ENCODE measurements at regions not wholly inside any gene's neighbourhood (a gene's known extent, or its start where the extent isn't known, plus 50 kb on each side); places are given as distances from the start of the nearest gene placed in this dataset.

DNA sequence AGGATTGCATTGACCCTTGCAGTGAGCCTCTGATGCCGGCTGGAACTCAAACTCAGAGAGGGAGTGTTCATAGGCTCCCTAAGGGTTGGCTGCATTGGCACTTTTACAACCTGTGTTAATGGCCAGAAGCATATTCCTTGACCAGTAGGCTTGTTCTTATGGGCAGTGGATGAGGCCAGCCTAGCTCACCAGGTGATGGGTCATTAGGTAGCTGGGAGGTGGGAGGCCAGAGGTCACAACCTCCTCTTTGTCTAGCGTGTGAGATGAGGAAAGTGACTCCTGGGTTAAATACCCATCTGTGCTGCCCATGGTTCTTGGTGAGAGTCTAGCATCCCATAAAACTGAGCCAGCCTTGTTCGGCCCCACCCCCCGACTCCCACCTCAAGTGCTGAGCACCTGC, 275.7 kb upstream of the CTNNB1 start:
- intact Hi-C loops (cut with micrococcal nuclease; ENCODE audit: unreplicated experiment) (no loop called here), in situ Hi-C loops (cut with HindIII; ENCODE audit: low pct_unique_long_range_greater_than_20kb, low sequenced_read_pairs) (no loop called here)
- BruUV-seq (replicated peaks), result no TSS peak
- ChIA-PET POLR2A (no interaction called here), CTCF (no interaction called here)
- H3K36me3 ChIP-seq (ENCODE audit: control insufficient read depth, insufficient read depth, low read length), result no peaks in the 10 kb centered on the region
- no peak for TF ChIP-seq SIN3A (IDR thresholded peaks at IDR 0.05; ENCODE audit: borderline replicate concordance, insufficient read depth, low read depth, low read length)
- no peak for TF ChIP-seq TCF7L2 (IDR thresholded peaks at IDR 0.05; ENCODE audit: low read depth, low read length)
- TF ChIP-seq POLR2AphosphoS5 (IDR thresholded peaks at IDR 0.05; ENCODE audit: low read depth, low read length), result no peak
- TF ChIP-seq, protein P1, sequence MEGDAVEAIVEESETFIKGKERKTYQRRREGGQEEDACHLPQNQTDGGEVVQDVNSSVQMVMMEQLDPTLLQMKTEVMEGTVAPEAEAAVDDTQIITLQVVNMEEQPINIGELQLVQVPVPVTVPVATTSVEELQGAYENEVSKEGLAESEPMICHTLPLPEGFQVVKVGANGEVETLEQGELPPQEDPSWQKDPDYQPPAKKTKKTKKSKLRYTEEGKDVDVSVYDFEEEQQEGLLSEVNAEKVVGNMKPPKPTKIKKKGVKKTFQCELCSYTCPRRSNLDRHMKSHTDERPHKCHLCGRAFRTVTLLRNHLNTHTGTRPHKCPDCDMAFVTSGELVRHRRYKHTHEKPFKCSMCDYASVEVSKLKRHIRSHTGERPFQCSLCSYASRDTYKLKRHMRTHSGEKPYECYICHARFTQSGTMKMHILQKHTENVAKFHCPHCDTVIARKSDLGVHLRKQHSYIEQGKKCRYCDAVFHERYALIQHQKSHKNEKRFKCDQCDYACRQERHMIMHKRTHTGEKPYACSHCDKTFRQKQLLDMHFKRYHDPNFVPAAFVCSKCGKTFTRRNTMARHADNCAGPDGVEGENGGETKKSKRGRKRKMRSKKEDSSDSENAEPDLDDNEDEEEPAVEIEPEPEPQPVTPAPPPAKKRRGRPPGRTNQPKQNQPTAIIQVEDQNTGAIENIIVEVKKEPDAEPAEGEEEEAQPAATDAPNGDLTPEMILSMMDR (IDR thresholded peaks at IDR 0.05), result no peak
- TF ChIP-seq, protein P2, sequence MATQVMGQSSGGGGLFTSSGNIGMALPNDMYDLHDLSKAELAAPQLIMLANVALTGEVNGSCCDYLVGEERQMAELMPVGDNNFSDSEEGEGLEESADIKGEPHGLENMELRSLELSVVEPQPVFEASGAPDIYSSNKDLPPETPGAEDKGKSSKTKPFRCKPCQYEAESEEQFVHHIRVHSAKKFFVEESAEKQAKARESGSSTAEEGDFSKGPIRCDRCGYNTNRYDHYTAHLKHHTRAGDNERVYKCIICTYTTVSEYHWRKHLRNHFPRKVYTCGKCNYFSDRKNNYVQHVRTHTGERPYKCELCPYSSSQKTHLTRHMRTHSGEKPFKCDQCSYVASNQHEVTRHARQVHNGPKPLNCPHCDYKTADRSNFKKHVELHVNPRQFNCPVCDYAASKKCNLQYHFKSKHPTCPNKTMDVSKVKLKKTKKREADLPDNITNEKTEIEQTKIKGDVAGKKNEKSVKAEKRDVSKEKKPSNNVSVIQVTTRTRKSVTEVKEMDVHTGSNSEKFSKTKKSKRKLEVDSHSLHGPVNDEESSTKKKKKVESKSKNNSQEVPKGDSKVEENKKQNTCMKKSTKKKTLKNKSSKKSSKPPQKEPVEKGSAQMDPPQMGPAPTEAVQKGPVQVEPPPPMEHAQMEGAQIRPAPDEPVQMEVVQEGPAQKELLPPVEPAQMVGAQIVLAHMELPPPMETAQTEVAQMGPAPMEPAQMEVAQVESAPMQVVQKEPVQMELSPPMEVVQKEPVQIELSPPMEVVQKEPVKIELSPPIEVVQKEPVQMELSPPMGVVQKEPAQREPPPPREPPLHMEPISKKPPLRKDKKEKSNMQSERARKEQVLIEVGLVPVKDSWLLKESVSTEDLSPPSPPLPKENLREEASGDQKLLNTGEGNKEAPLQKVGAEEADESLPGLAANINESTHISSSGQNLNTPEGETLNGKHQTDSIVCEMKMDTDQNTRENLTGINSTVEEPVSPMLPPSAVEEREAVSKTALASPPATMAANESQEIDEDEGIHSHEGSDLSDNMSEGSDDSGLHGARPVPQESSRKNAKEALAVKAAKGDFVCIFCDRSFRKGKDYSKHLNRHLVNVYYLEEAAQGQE (IDR thresholded peaks at IDR 0.05; ENCODE audit: insufficient read depth in 1 of 2, low read depth in 2 of 2, low read length in 1 of 2), result no peak
- no peak overlapping the region for H3K4me3 ChIP-seq (ENCODE audit: low read depth in 2 of 2, low read length in 2 of 2)
- H3K9me3 ChIP-seq (ENCODE audit: control insufficient read depth, insufficient read depth, low read depth, low read length), result no peaks in the 10 kb centered on the region
- no peaks in the 10 kb centered on the region for H3K27me3 ChIP-seq (ENCODE audit: control insufficient read depth, insufficient read depth, low read length)
- DNase-seq (ENCODE audit: low read depth, low spot score) (no peak), ATAC-seq (no peak)
- no peaks in the 10 kb centered on the region for H3K4me1 ChIP-seq (ENCODE audit: control insufficient read depth, insufficient read depth, low read length)
- H3K27ac ChIP-seq (ENCODE audit: low read length), result no peak overlapping the region

DNA sequence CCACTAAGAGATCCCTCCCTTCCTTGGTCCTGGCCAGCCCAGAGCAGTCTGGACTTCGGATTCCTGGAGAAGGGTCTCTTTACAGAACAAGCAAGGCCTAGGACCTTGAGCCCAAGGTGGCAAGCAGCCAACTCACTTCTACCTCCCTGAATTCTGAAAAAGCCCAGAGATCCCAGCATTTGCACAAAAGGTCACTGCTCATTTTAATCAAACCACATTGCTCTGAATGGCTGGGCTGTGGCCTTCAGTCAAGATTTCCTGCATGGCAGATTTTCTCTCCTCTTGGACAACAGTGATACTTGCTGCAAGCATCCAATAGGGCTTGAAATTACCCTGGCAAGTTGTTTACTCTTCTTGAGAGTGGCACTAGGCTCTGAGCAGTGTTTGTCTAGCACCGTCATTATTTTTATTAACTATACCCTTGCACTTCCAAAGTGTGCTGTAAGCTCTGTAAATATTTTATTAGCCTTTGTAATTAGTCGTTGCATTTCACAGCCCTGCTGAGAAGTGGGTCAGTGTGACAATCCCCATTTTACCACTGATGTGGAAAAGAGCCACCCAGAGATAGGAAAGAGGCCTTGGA, 274.7 kb upstream of the CTNNB1 start:
- ChIA-PET CTCF (no interaction called here), POLR2A (no interaction called here)
- Histone ChIP-seq H3K9me3 (ENCODE audit: control insufficient read depth, insufficient read depth, low read depth, low read length) (no peaks in the 10 kb centered on the region), H3K27me3 (ENCODE audit: control insufficient read depth, insufficient read depth, low read length) (no peaks in the 10 kb centered on the region), H3K4me1 (ENCODE audit: control insufficient read depth, insufficient read depth, low read length) (no peaks in the 10 kb centered on the region), H3K27ac (ENCODE audit: low read length) (no peak overlapping the region), H3K4me3 (ENCODE audit: low read depth in 2 of 2, low read length in 2 of 2) (no peak overlapping the region), H3K36me3 (ENCODE audit: control insufficient read depth, insufficient read depth, low read length) (no peaks in the 10 kb centered on the region)
- intact Hi-C loops (cut with micrococcal nuclease; ENCODE audit: unreplicated experiment), result no loop called here
- no peak for DNase-seq (ENCODE audit: low read depth, low spot score)
- in situ Hi-C loops (cut with HindIII; ENCODE audit: low pct_unique_long_range_greater_than_20kb, low sequenced_read_pairs), result no loop called here
- ATAC-seq, result no peak
- TF ChIP-seq SIN3A (IDR thresholded peaks at IDR 0.05; ENCODE audit: borderline replicate concordance, insufficient read depth, low read depth, low read length), result no peak
- BruUV-seq (replicated peaks), result no TSS peak

DNA sequence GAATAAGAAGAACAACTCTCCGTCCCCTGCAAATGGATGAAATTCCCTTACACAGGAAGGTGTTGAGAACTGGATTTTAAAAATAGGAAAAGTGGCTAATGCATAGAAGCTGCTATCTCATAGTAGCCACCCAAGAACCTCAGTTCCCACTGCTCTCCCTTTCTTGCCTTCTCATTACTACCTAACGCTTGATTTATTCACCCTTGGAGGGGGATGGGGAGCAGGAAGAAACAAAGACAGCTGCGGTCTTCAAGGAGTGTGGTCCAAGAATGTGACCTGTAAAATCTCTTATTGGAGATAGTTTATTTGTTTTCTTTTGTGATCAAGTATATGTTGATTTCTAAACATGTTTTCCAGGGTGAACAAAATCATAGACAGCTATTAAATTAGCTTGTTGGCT, 274.1 kb upstream of the CTNNB1 start:
- BruUV-seq (replicated peaks), result no TSS peak
- Histone ChIP-seq H3K36me3 (ENCODE audit: control insufficient read depth, insufficient read depth, low read length) (no peaks in the 10 kb centered on the region), H3K27me3 (ENCODE audit: control insufficient read depth, insufficient read depth, low read length) (no peaks in the 10 kb centered on the region), H3K4me1 (ENCODE audit: control insufficient read depth, insufficient read depth, low read length) (no peaks in the 10 kb centered on the region), H3K4me3 (ENCODE audit: low read depth in 2 of 2, low read length in 2 of 2) (no peak overlapping the region), H3K9me3 (ENCODE audit: control insufficient read depth, insufficient read depth, low read depth, low read length) (no peaks in the 10 kb centered on the region), H3K27ac (ENCODE audit: low read length) (no peak overlapping the region)
- CTCF ChIA-PET, result no interaction called here
- ATAC-seq (no peak), DNase-seq (ENCODE audit: low read depth, low spot score) (no peak)
- TF ChIP-seq TCF7L2 (IDR thresholded peaks at IDR 0.05; ENCODE audit: low read depth, low read length), result no peak
- TF ChIP-seq SIN3A (IDR thresholded peaks at IDR 0.05; ENCODE audit: borderline replicate concordance, insufficient read depth, low read depth, low read length), result no peak
- TF ChIP-seq, protein P1 (IDR thresholded peaks at IDR 0.05), result no peak
- TF ChIP-seq POLR2AphosphoS5 (IDR thresholded peaks at IDR 0.05; ENCODE audit: low read depth, low read length), result no peak
- TF ChIP-seq, protein P2 (IDR thresholded peaks at IDR 0.05; ENCODE audit: insufficient read depth in 1 of 2, low read depth in 2 of 2, low read length in 1 of 2), result no peak
- POLR2A ChIA-PET, result no interaction called here
- intact Hi-C loops (cut with micrococcal nuclease; ENCODE audit: unreplicated experiment) (no loop called here), in situ Hi-C loops (cut with HindIII; ENCODE audit: low pct_unique_long_range_greater_than_20kb, low sequenced_read_pairs) (no loop called here)
